Medulla oblongata (tissue), 1 donor: ENCODE measurements at regions not wholly inside any gene's neighbourhood (a gene's known extent, or its start where the extent isn't known, plus 50 kb on each side); places are given as distances from the start of the nearest gene placed in this dataset.

ENCODE experiments used
- DNase-seq: peaks from one replicate; pipeline ENCODE4 v3.0.0-alpha.2; 2015; ENCODE audit errors: extremely low spot score

GRCh38 chr10:33388785-33389184, 54.3 kb upstream of the NRP1 start:
- peak; percentile 3 for DNase-seq

- DNase-seq = no peak
Measured at GRCh38 chr10:33388382-33388781, 53.9 kb upstream of the NRP1 start.

- no peak for DNase-seq
Measured at GRCh38 chr10:33387720-33388119, 53.3 kb upstream of the NRP1 start.

- no peak for DNase-seq
Measured at GRCh38 chr10:33386926-33387325, 52.5 kb upstream of the NRP1 start.

- no peak for DNase-seq
Measured at GRCh38 chr10:33385686-33386085, 51.2 kb upstream of the NRP1 start.

GRCh38 chr10:33385015-33385414, 50.5 kb upstream of the NRP1 start:
- DNase-seq = no peak
